ENCODE measurements at regions not wholly inside any gene's neighbourhood (a gene's known extent, or its start where the extent isn't known, plus 50 kb on each side); places are given as distances from the start of the nearest gene placed in this dataset.

DNA sequence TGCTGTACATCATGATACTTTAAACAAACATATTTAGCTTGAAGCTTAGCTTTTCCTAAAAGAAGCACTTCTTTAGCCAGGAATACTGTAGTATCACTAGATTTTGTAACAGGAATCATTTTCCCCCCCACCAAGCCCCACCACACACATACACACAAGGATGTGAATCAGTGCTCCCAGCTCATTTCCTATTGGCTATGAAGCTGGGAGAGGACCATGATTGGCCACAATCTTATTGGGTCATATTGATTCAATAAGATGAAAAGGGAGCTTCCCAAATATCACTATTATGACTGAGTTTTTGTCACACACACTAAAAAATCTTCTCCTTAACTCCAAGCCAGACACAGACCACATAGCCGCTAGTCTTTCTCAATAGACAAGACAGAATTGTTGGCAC lies 140.5 kb upstream of the TNFAIP3 start:
- H3K4me1 Mint-ChIP-seq = peaks cover 5 to 8% (median 6%) of the 10 kb centered on the region in 4 donors
- H3K4me1 ChIP-seq (ENCODE audit: control insufficient read depth, insufficient read depth, low read length, poor library complexity, severe bottlenecking) = no peaks in the 10 kb centered on the region
- no peak for DNase-seq

GRCh38 chr6:137727216-137727765 lies 139.8 kb upstream of the TNFAIP3 start:
- no peaks in the 10 kb centered on the region for H3K9me3 Mint-ChIP-seq
- DNase-seq = no peak
- Histone ChIP-seq H3K27me3 (ENCODE audit: control insufficient read depth, insufficient read depth, low read length) (peaks cover 2% of the 10 kb centered on the region), H3K9me3 (ENCODE audit: control insufficient read depth in 2 of 2, low read length in 2 of 2) (no peaks in the 10 kb centered on the region), H3K4me1 (ENCODE audit: control insufficient read depth, insufficient read depth, low read length, poor library complexity, severe bottlenecking) (no peaks in the 10 kb centered on the region), H3K27ac (ENCODE audit: insufficient read depth, low read length, poor library complexity, severe bottlenecking) (no peak overlapping the region), H3K4me3 (ENCODE audit: low read depth, low read length) (no peak overlapping the region), H3K36me3 (ENCODE audit: control insufficient read depth, insufficient read depth, low read length) (no peaks in the 10 kb centered on the region)
- peaks cover 4% of the 10 kb centered on the region for H3K27me3 Mint-ChIP-seq
- no peak overlapping the region for H3K4me3 Mint-ChIP-seq
- no peak for ATAC-seq (ENCODE audit: low read depth in 2 of 2)
- no peaks in the 10 kb centered on the region for H3K36me3 Mint-ChIP-seq
- H3K4me1 Mint-ChIP-seq = peaks cover 5 to 8% (median 6%) of the 10 kb centered on the region in 4 donors
- H3K27ac Mint-ChIP-seq = no peak overlapping the region

More for the DNA sequence above, 140.5 kb upstream of the TNFAIP3 start:
- Mint-ChIP-seq H3K4me3 (no peak overlapping the region), H3K27me3 (peaks cover 4% of the 10 kb centered on the region), H3K27ac (no peak overlapping the region), H3K9me3 (no peaks in the 10 kb centered on the region), H3K36me3 (no peaks in the 10 kb centered on the region)
- Histone ChIP-seq H3K4me3 (ENCODE audit: low read depth, low read length) (no peak overlapping the region), H3K27me3 (ENCODE audit: control insufficient read depth, insufficient read depth, low read length) (peaks cover 2% of the 10 kb centered on the region), H3K9me3 (ENCODE audit: control insufficient read depth in 2 of 2, low read length in 2 of 2) (no peaks in the 10 kb centered on the region), H3K36me3 (ENCODE audit: control insufficient read depth, insufficient read depth, low read length) (no peaks in the 10 kb centered on the region), H3K27ac (ENCODE audit: insufficient read depth, low read length, poor library complexity, severe bottlenecking) (no peak overlapping the region)
- ATAC-seq (ENCODE audit: low read depth in 2 of 2) = no peak

GRCh38 chr6:137728386-137729349 lies 138.4 kb upstream of the TNFAIP3 start:
- no peak for ATAC-seq (ENCODE audit: low read depth in 2 of 2)
- Histone ChIP-seq H3K27me3 (ENCODE audit: control insufficient read depth, insufficient read depth, low read length) (peaks cover 2% of the 10 kb centered on the region), H3K27ac (ENCODE audit: insufficient read depth, low read length, poor library complexity, severe bottlenecking) (no peak overlapping the region), H3K4me3 (ENCODE audit: low read depth, low read length) (no peak overlapping the region), H3K9me3 (ENCODE audit: control insufficient read depth in 2 of 2, low read length in 2 of 2) (no peaks in the 10 kb centered on the region), H3K4me1 (ENCODE audit: control insufficient read depth, insufficient read depth, low read length, poor library complexity, severe bottlenecking) (no peaks in the 10 kb centered on the region), H3K36me3 (ENCODE audit: control insufficient read depth, insufficient read depth, low read length) (no peaks in the 10 kb centered on the region)
- H3K36me3 Mint-ChIP-seq = no peaks in the 10 kb centered on the region
- H3K4me1 Mint-ChIP-seq = no peaks in the 10 kb centered on the region
- DNase-seq = no peak
- no peaks in the 10 kb centered on the region for H3K9me3 Mint-ChIP-seq
- H3K27me3 Mint-ChIP-seq = peaks cover 4% of the 10 kb centered on the region
- H3K27ac Mint-ChIP-seq = no peak overlapping the region
- H3K4me3 Mint-ChIP-seq = no peak overlapping the region

DNA sequence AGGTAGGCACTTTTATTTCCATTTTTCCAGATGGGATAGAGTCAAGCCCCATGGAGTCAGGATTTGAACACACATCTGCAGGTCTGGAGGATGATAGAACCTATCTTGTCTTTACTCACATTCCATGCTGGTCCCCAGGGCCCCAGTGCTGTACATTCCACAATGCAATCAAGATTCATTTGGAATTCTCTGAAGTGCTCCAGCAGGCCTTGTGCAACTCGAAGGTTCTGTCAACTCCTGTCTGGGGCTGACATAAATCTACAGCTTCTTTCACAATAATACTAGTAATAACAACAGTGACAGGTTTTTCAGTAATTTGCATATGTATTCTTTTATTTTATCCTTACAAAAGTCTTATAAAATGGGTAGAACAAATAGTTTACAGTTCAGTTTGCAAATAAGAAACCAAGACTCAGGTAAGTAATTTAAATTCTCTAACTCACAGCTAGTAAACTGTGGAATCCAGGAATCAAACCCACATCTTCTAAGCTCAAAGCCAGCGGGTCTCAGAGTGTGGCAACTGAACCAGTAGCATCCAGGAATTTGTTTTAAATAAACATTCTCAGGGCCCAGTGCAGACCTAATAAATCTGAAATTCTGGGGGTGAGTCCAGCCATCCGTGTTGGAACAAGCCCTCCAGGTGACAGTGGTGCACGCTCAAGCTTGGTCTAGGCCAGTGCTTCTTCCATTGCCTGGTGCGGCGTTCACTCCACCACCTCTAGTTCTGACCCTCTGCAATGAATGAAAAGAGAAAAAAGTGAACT lies 137.0 kb upstream of the TNFAIP3 start:
- Mint-ChIP-seq H3K27ac (no peak overlapping the region), H3K27me3 (peaks cover 4% of the 10 kb centered on the region), H3K36me3 (no peaks in the 10 kb centered on the region), H3K9me3 (peaks cover 0 to 1% (median 0%) of the 10 kb centered on the region in 7 donors), H3K4me1 (peaks cover 0 to 6% (median 2%) of the 10 kb centered on the region in 4 donors), H3K4me3 (no peak overlapping the region)
- Histone ChIP-seq H3K4me3 (ENCODE audit: low read depth, low read length) (no peak overlapping the region), H3K27me3 (ENCODE audit: control insufficient read depth, insufficient read depth, low read length) (peaks cover 2% of the 10 kb centered on the region), H3K9me3 (ENCODE audit: control insufficient read depth in 2 of 2, low read length in 2 of 2) (no peaks in the 10 kb centered on the region), H3K27ac (ENCODE audit: insufficient read depth, low read length, poor library complexity, severe bottlenecking) (no peak overlapping the region), H3K36me3 (ENCODE audit: control insufficient read depth, insufficient read depth, low read length) (no peaks in the 10 kb centered on the region), H3K4me1 (ENCODE audit: control insufficient read depth, insufficient read depth, low read length, poor library complexity, severe bottlenecking) (no peaks in the 10 kb centered on the region)
- ATAC-seq (ENCODE audit: low read depth in 2 of 2) (no peak), DNase-seq (no peak)

GRCh38 chr6:137731600-137731959 lies 135.5 kb upstream of the TNFAIP3 start:
- peaks cover 4% of the 10 kb centered on the region for H3K27me3 Mint-ChIP-seq
- Histone ChIP-seq H3K9me3 (ENCODE audit: control insufficient read depth in 2 of 2, low read length in 2 of 2) (no peaks in the 10 kb centered on the region), H3K27ac (ENCODE audit: insufficient read depth, low read length, poor library complexity, severe bottlenecking) (no peak overlapping the region), H3K4me1 (ENCODE audit: control insufficient read depth, insufficient read depth, low read length, poor library complexity, severe bottlenecking) (peaks cover 15% of the 10 kb centered on the region), H3K4me3 (ENCODE audit: low read depth, low read length) (no peak overlapping the region), H3K36me3 (ENCODE audit: control insufficient read depth, insufficient read depth, low read length) (no peaks in the 10 kb centered on the region), H3K27me3 (ENCODE audit: control insufficient read depth, insufficient read depth, low read length) (no peaks in the 10 kb centered on the region)
- no peak overlapping the region for H3K4me3 Mint-ChIP-seq
- no peaks in the 10 kb centered on the region for H3K36me3 Mint-ChIP-seq
- DNase-seq (no peak), ATAC-seq (ENCODE audit: low read depth in 2 of 2) (no peak)
- no peak overlapping the region for H3K27ac Mint-ChIP-seq
- peaks cover 0 to 1% (median 0%) of the 10 kb centered on the region in 7 donors for H3K9me3 Mint-ChIP-seq
- peaks cover 10 to 18% (median 12%) of the 10 kb centered on the region in 4 donors for H3K4me1 Mint-ChIP-seq

DNA sequence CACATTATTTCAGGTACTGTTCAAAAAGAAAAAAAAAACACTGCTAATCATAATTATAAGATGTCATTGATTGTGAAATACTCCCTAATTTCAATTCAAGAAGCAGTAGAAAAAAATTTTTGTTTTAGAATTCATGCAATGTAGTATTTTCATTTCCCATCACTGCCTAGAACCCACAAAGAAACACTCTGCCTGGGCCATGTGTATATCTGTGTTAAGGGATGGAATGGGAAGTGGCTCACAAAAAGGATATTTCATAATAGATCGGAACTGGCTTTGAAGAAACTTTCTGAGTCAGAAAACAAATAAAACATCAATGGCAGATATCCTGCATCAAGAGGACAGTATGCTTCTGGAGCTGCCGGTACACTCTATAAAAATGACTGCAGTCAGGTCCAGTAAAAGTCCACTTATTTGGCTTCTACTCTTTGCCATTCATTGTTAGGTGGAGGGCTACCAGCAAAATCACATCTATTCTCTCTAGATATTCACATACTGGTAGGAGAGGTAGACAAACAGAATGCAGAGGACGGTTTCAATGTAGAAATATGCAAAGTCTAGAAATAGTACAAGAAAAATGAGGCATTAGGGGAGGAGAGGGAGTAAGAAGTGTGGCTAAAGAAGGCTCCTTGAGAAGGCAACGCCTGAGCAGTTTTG lies 135.0 kb upstream of the TNFAIP3 start:
- Histone ChIP-seq H3K27me3 (ENCODE audit: control insufficient read depth, insufficient read depth, low read length) (no peaks in the 10 kb centered on the region), H3K27ac (ENCODE audit: insufficient read depth, low read length, poor library complexity, severe bottlenecking) (no peak overlapping the region), H3K4me1 (ENCODE audit: control insufficient read depth, insufficient read depth, low read length, poor library complexity, severe bottlenecking) (peaks cover 19% of the 10 kb centered on the region), H3K36me3 (ENCODE audit: control insufficient read depth, insufficient read depth, low read length) (no peaks in the 10 kb centered on the region), H3K9me3 (ENCODE audit: control insufficient read depth in 2 of 2, low read length in 2 of 2) (no peaks in the 10 kb centered on the region), H3K4me3 (ENCODE audit: low read depth, low read length) (no peak overlapping the region)
- DNase-seq (no peak), ATAC-seq (ENCODE audit: low read depth in 2 of 2) (no peak)
- H3K36me3 Mint-ChIP-seq = no peaks in the 10 kb centered on the region
- peaks cover 4% of the 10 kb centered on the region for H3K27me3 Mint-ChIP-seq
- H3K4me1 Mint-ChIP-seq = peaks cover 12 to 21% (median 15%) of the 10 kb centered on the region in 4 donors
- no peak overlapping the region for H3K4me3 Mint-ChIP-seq
- H3K27ac Mint-ChIP-seq = no peak overlapping the region
- peaks cover 0 to 1% (median 0%) of the 10 kb centered on the region in 7 donors for H3K9me3 Mint-ChIP-seq

- Mint-ChIP-seq H3K9me3 (peaks cover 0 to 1% (median 0%) of the 10 kb centered on the region in 7 donors), H3K27me3 (no peaks in the 10 kb centered on the region), H3K27ac (no peak overlapping the region)
Measured at GRCh38 chr6:137733372-137733771, 133.7 kb upstream of the TNFAIP3 start.

More at GRCh38 chr6:137733372-137733771, 133.7 kb upstream of the TNFAIP3 start:
- Histone ChIP-seq H3K9me3 (ENCODE audit: control insufficient read depth in 2 of 2, low read length in 2 of 2) (no peaks in the 10 kb centered on the region), H3K4me3 (ENCODE audit: low read depth, low read length) (no peak overlapping the region), H3K27me3 (ENCODE audit: control insufficient read depth, insufficient read depth, low read length) (no peaks in the 10 kb centered on the region), H3K4me1 (ENCODE audit: control insufficient read depth, insufficient read depth, low read length, poor library complexity, severe bottlenecking) (peaks cover 19% of the 10 kb centered on the region), H3K36me3 (ENCODE audit: control insufficient read depth, insufficient read depth, low read length) (no peaks in the 10 kb centered on the region), H3K27ac (ENCODE audit: insufficient read depth, low read length, poor library complexity, severe bottlenecking) (no peak overlapping the region)
- Mint-ChIP-seq H3K4me1 (peaks cover 17 to 21% (median 20%) of the 10 kb centered on the region in 4 donors), H3K4me3 (no peak overlapping the region), H3K36me3 (no peaks in the 10 kb centered on the region)
- DNase-seq = no peak
- no peak for ATAC-seq (ENCODE audit: low read depth in 2 of 2)
